ENCODE measurements at regions not wholly inside any gene's neighbourhood (a gene's known extent, or its start where the extent isn't known, plus 50 kb on each side); places are given as distances from the start of the nearest gene placed in this dataset.
"Not testable (repeated sequence)": the region's sequence is repeated elsewhere in the genome, so short reads cannot be mapped to it uniquely, and the experiment has no call there.

GRCh38 chr13:89520468-89520867, 1827.0 kb upstream of the MIR17HG start:
- DNase-seq: no peak

- not testable (repeated sequence) for DNase-seq
Observed at GRCh38 chr13:89521672-89522071, 1825.8 kb upstream of the MIR17HG start.

- DNase-seq: no peak
Observed at GRCh38 chr13:89541091-89542030, 1806.1 kb upstream of the MIR17HG start.

GRCh38 chr13:89550938-89551337, 1796.5 kb upstream of the MIR17HG start:
- no peak for DNase-seq

GRCh38 chr13:89554801-89555200, 1792.7 kb upstream of the MIR17HG start:
- DNase-seq: no peak

- DNase-seq: no peak
Observed at GRCh38 chr13:89565476-89566100, 1781.9 kb upstream of the MIR17HG start.

- no peak for DNase-seq
Observed at GRCh38 chr13:89567025-89567424, 1780.5 kb upstream of the MIR17HG start.

- DNase-seq: no peak
Observed at GRCh38 chr13:89568276-89568675, 1779.2 kb upstream of the MIR17HG start.

GRCh38 chr13:89568746-89569145, 1778.7 kb upstream of the MIR17HG start:
- no peak for DNase-seq

GRCh38 chr13:89571676-89572075, 1775.8 kb upstream of the MIR17HG start:
- no peak for DNase-seq

- no peak for DNase-seq
Observed at GRCh38 chr13:89574077-89574476, 1773.4 kb upstream of the MIR17HG start.

- no peak for DNase-seq
Observed at GRCh38 chr13:89577301-89577700, 1770.2 kb upstream of the MIR17HG start.

- no peak for DNase-seq
Observed at GRCh38 chr13:89584058-89584620, 1763.3 kb upstream of the MIR17HG start.

- no peak for DNase-seq
Observed at GRCh38 chr13:89602655-89603054, 1744.8 kb upstream of the MIR17HG start.

GRCh38 chr13:89603187-89603586, 1744.3 kb upstream of the MIR17HG start:
- no peak for DNase-seq

- DNase-seq: no peak
Observed at GRCh38 chr13:89609318-89609717, 1738.2 kb upstream of the MIR17HG start.

- no peak for DNase-seq
Observed at GRCh38 chr13:89610331-89610730, 1737.2 kb upstream of the MIR17HG start.

GRCh38 chr13:89610881-89611280, 1736.6 kb upstream of the MIR17HG start:
- no peak for DNase-seq

GRCh38 chr13:89627996-89628395, 1719.5 kb upstream of the MIR17HG start:
- DNase-seq: peak; percentile 72

- DNase-seq: no peak
Observed at GRCh38 chr13:89628567-89628966, 1718.9 kb upstream of the MIR17HG start.

- no peak for DNase-seq
Observed at GRCh38 chr13:89650226-89650625, 1697.3 kb upstream of the MIR17HG start.

- no peak for DNase-seq
Observed at GRCh38 chr13:89660752-89661151, 1686.7 kb upstream of the MIR17HG start.

GRCh38 chr13:89673789-89674311, 1673.6 kb upstream of the MIR17HG start:
- DNase-seq: no peak

Measured in HCEC 1CT (cell line).